WTC11 (cell line): ENCODE measurements at regions not wholly inside any gene's neighbourhood (a gene's known extent, or its start where the extent isn't known, plus 50 kb on each side); places are given as distances from the start of the nearest gene placed in this dataset.

ENCODE experiments used
- ATAC-seq: fragments of 200-7000 bp; cut with Tn5 transposase; 2 replicates; pipeline ENCODE4 v1.10.0; 2021; ENCODE audit warnings: mild to moderate bottlenecking, moderate library complexity
- CTCF ChIA-PET: fragments of 300-600 bp; sonication (Branson Sonifier 250); formaldehyde crosslinking; loops from one replicate; lab custom pipeline; 2021; ENCODE audit warnings: antibody characterized with exemption; lab: Charles Lee
- POLR2A ChIA-PET: fragments of 350-600 bp; sonication (Branson Sonifier 250); formaldehyde crosslinking; loops from one replicate; lab custom pipeline; 2021; ENCODE audit warnings: antibody characterized with exemption; lab: Charles Lee
- DNase-seq: peaks from one replicate; pipeline ENCODE4 v3.0.0; 2021; ENCODE audit warnings: low spot score
- H3K27ac Mint-ChIP-seq: 2 replicates; pipeline ENCODE4 v1.8.0; 2021; ENCODE audit warnings: mixed read lengths
- H3K27me3 Mint-ChIP-seq: 2 replicates; pipeline ENCODE4 v1.8.0; 2021; ENCODE audit warnings: low read depth, mild to moderate bottlenecking, moderate library complexity, mixed read lengths
- H3K36me3 Mint-ChIP-seq: 2 replicates; pipeline ENCODE4 v1.8.0; 2021; ENCODE audit warnings: mixed read lengths
- H3K4me1 Mint-ChIP-seq: 2 replicates; pipeline ENCODE4 v1.8.0; 2022; ENCODE audit warnings: mixed read lengths
- H3K4me3 Mint-ChIP-seq: 2 replicates; pipeline ENCODE4 v1.8.0; 2021; ENCODE audit warnings: mild to moderate bottlenecking, moderate library complexity, mixed read lengths
- H3K9me3 Mint-ChIP-seq: 2 replicates; pipeline ENCODE4 v1.8.0; 2021; ENCODE audit warnings: mixed read lengths
- ATF1 ChIP-seq: sonication (generic); formaldehyde crosslinking; IDR thresholded peaks from 2 replicates; pipeline ENCODE4 v1.8.1; 2023; ENCODE audit warnings: mild to moderate bottlenecking, moderate library complexity, missing genetic modification reagents
- ATF6 ChIP-seq: sonication (generic); formaldehyde crosslinking; IDR thresholded peaks from 2 replicates; pipeline ENCODE4 v1.8.1; 2023; ENCODE audit warnings: mild to moderate bottlenecking, missing genetic modification reagents
- E2F4 ChIP-seq: sonication (generic); formaldehyde crosslinking; IDR thresholded peaks from 2 replicates; pipeline ENCODE4 v1.8.1; 2022; ENCODE audit warnings: low read depth, mild to moderate bottlenecking, moderate library complexity, missing genetic modification reagents, borderline replicate concordance
- E2F5 ChIP-seq: sonication (generic); formaldehyde crosslinking; IDR thresholded peaks from 2 replicates; pipeline ENCODE4 v1.8.1; 2022; ENCODE audit warnings: mild to moderate bottlenecking, moderate library complexity, missing genetic modification reagents
- JUN ChIP-seq: sonication (generic); formaldehyde crosslinking; IDR thresholded peaks from 2 replicates; pipeline ENCODE4 v1.8.0; 2023; ENCODE audit warnings: mild to moderate bottlenecking, missing genetic modification reagents
- MLX ChIP-seq: sonication (generic); formaldehyde crosslinking; IDR thresholded peaks from 2 replicates; pipeline ENCODE4 v1.8.1; 2023; ENCODE audit warnings: mild to moderate bottlenecking, missing genetic modification reagents, moderate library complexity
- MYBL2 ChIP-seq: sonication (generic); formaldehyde crosslinking; IDR thresholded peaks from 2 replicates; pipeline ENCODE4 v1.8.1; 2023; ENCODE audit warnings: mild to moderate bottlenecking, moderate library complexity, missing genetic modification reagents
- NR1H2 ChIP-seq: sonication (generic); formaldehyde crosslinking; IDR thresholded peaks from 2 replicates; pipeline ENCODE4 v1.9.0; 2021; ENCODE audit warnings: mild to moderate bottlenecking, moderate library complexity, missing genetic modification reagents
- NR2C2 ChIP-seq: sonication (generic); formaldehyde crosslinking; IDR thresholded peaks from 2 replicates; pipeline ENCODE4 v1.8.0; 2022; ENCODE audit warnings: mild to moderate bottlenecking, missing genetic modification reagents
- OVOL2 ChIP-seq: fragments of 250-450 bp; sonication (Bioruptor Pico); IDR thresholded peaks from 2 replicates; pipeline ENCODE4 v1.9.0; 2021; ENCODE audit warnings: mild to moderate bottlenecking, borderline replicate concordance
- PRDM15 ChIP-seq: sonication (generic); formaldehyde crosslinking; IDR thresholded peaks from 2 replicates; pipeline ENCODE4 v1.8.0; 2022; ENCODE audit warnings: missing genetic modification reagents
- PRRX2 ChIP-seq: fragments of 250-450 bp; sonication (Bioruptor Pico); IDR thresholded peaks from 2 replicates; pipeline ENCODE4 v1.8.0; 2021; ENCODE audit warnings: mild to moderate bottlenecking
- RORB ChIP-seq: fragments of 250-450 bp; sonication (Bioruptor Pico); IDR thresholded peaks from 2 replicates; pipeline ENCODE4 v1.9.0; 2021; ENCODE audit warnings: mild to moderate bottlenecking
- SOX15 ChIP-seq: fragments of 250-450 bp; sonication (Bioruptor Pico); IDR thresholded peaks from 2 replicates; pipeline ENCODE4 v1.9.0; 2021; ENCODE audit warnings: mild to moderate bottlenecking
- STAT6 ChIP-seq: sonication (generic); formaldehyde crosslinking; conservative IDR thresholded peaks from 2 replicates; pipeline ENCODE4 v1.8.1; 2023; ENCODE audit warnings: mild to moderate bottlenecking, low read depth, missing genetic modification reagents, moderate library complexity
- TEAD4 ChIP-seq: sonication (generic); formaldehyde crosslinking; IDR thresholded peaks from 2 replicates; pipeline ENCODE4 v1.8.0; 2022; ENCODE audit warnings: mild to moderate bottlenecking, missing genetic modification reagents
- USF2 ChIP-seq: sonication (generic); formaldehyde crosslinking; IDR thresholded peaks from 2 replicates; pipeline ENCODE4 v1.8.1; 2023; ENCODE audit warnings: mild to moderate bottlenecking, missing genetic modification reagents, moderate library complexity
- ZNF121 ChIP-seq: sonication (generic); formaldehyde crosslinking; IDR thresholded peaks from 2 replicates; pipeline ENCODE4 v1.8.0; 2023; ENCODE audit warnings: missing genetic modification reagents
- ZNF138 ChIP-seq: sonication (generic); formaldehyde crosslinking; conservative IDR thresholded peaks from 2 replicates; pipeline ENCODE4 v1.8.1; 2022; ENCODE audit warnings: mild to moderate bottlenecking, moderate library complexity, missing genetic modification reagents
- ZNF416 ChIP-seq: fragments of 250-450 bp; sonication (Bioruptor Pico); IDR thresholded peaks from 2 replicates; pipeline ENCODE4 v1.9.0; 2021; ENCODE audit warnings: mild to moderate bottlenecking, inconsistent platforms
- ZNF423 ChIP-seq: fragments of 250-450 bp; sonication (Bioruptor Pico); IDR thresholded peaks from 2 replicates; pipeline ENCODE4 v2.1.2; 2022; ENCODE audit warnings: mild to moderate bottlenecking, moderate library complexity
- ZNF671 ChIP-seq: fragments of 250-450 bp; sonication (Bioruptor Pico); IDR thresholded peaks from 2 replicates; pipeline ENCODE4 v1.8.0; 2021; ENCODE audit warnings: mild to moderate bottlenecking

- no peak for TF ChIP-seq PRDM15 (CRISPR knock-in tag)
- no peak for TF ChIP-seq ATF6 (CRISPR knock-in tag)
- no peak for TF ChIP-seq ZNF416 (CRISPR knock-in tag)
- TF ChIP-seq ZNF423 (CRISPR knock-in tag): no peak
- TF ChIP-seq STAT6 (CRISPR knock-in tag): no peak
- no peak for TF ChIP-seq SOX15 (CRISPR knock-in tag)
Observed at GRCh38 chr13:80881942-80882445, 541.1 kb upstream of the SPRY2 start (continued).

GRCh38 chr13:80881495-80881894 lies 540.6 kb upstream of the SPRY2 start:
- peaks cover 29% of the 10 kb centered on the region for H3K4me1 Mint-ChIP-seq
- POLR2A ChIA-PET: no interaction called here
- DNase-seq (no peak), ATAC-seq (no peak)
- no peak overlapping the region for H3K4me3 Mint-ChIP-seq
- H3K36me3 Mint-ChIP-seq: no peaks in the 10 kb centered on the region
- H3K27me3 Mint-ChIP-seq: peaks cover 86% of the 10 kb centered on the region
- no peaks in the 10 kb centered on the region for H3K9me3 Mint-ChIP-seq
- TF ChIP-seq RORB (CRISPR knock-in tag) (no peak), ZNF121 (CRISPR knock-in tag) (no peak), NR2C2 (CRISPR knock-in tag) (no peak), TEAD4 (no peak), ZNF671 (CRISPR knock-in tag) (no peak), PRRX2 (CRISPR knock-in tag) (no peak), E2F4 (no peak), ATF1 (CRISPR knock-in tag) (no peak), OVOL2 (CRISPR knock-in tag) (no peak), MLX (no peak), MYBL2 (CRISPR knock-in tag) (no peak), E2F5 (CRISPR knock-in tag) (no peak), ATF6 (CRISPR knock-in tag) (no peak), ZNF416 (CRISPR knock-in tag) (no peak), ZNF138 (CRISPR knock-in tag) (no peak), USF2 (CRISPR knock-in tag) (no peak), NR1H2 (CRISPR knock-in tag) (no peak), JUN (CRISPR knock-in tag) (no peak)
- H3K27ac Mint-ChIP-seq: no peak overlapping the region
- CTCF ChIA-PET: no interaction called here
